Esophagus squamous epithelium (tissue), 5 donors: ENCODE measurements at regions not wholly inside any gene's neighbourhood (a gene's known extent, or its start where the extent isn't known, plus 50 kb on each side); places are given as distances from the start of the nearest gene placed in this dataset.

Experiments
- DNase-seq: peaks from one replicate; lab custom pipeline; 2025; lab: John Stamatoyannopoulos, UW
- H3K27ac ChIP-seq, 4 donors: fragments of 200-600 bp; sonication (generic); one replicate each; pipeline ENCODE4 v1.5.1; 2016 to 2019; ENCODE audit warnings: mild to moderate bottlenecking in 1 of 4
- H3K27me3 ChIP-seq, 4 donors: fragments of 200-600 bp; sonication (generic); 1 replicate in 3 of 4; 2 replicates in 1 of 4; pipeline versions ENCODE4 v1.5.1 to v1.6.0; 2017 to 2021; ENCODE audit warnings: antibody characterized with exemption in 1 of 4
- H3K36me3 ChIP-seq, 3 donors: fragments of 200-600 bp; sonication (generic); one replicate each; pipeline ENCODE4 v1.5.1; 2016 to 2019
- H3K4me1 ChIP-seq, 3 donors: fragments of 200-600 bp; sonication (generic); one replicate each; pipeline ENCODE4 v1.5.1; 2017 to 2019
- H3K4me3 ChIP-seq, 4 donors: fragments of 200-600 bp; sonication (generic); 1 replicate in 3 of 4; 2 replicates in 1 of 4; pipeline ENCODE4 v1.5.1; 2016 to 2019; ENCODE audit warnings: mild to moderate bottlenecking in 2 of 4, moderate library complexity in 1 of 4
- H3K9me3 ChIP-seq, 3 donors: fragments of 200-600 bp; sonication (generic); one replicate each; pipeline ENCODE4 v1.5.1; 2016 to 2019
- CTCF ChIP-seq, 6 experiments: fragments of 450-650 bp in 4 of 6; fragments of 200-600 bp in 2 of 6; sonication (generic) in 2 of 6; IDR thresholded peaks; one replicate each; pipeline ENCODE4 v1.5.1; 2016 to 2019; ENCODE audit warnings: antibody characterized with exemption in 6 of 6, mild to moderate bottlenecking in 4 of 6, moderate library complexity in 4 of 6
- POLR2A ChIP-seq, 4 donors: fragments of 450-650 bp; IDR thresholded peaks; one replicate each; pipeline ENCODE4 v1.6.1; 2017; ENCODE audit warnings: antibody characterized with exemption in 4 of 4, mild to moderate bottlenecking in 4 of 4, moderate library complexity in 3 of 4
- WGBS, 2 donors: methylation state at CpG; one replicate each; pipeline ENCODE4 v1.1.5; 2018; 5-methylcytosine and 5-hydroxymethylcytosine counted together
- intact Hi-C: fragments of 100-400 bp; cut with DNase I; formaldehyde crosslinking; loops from one replicate; pipeline ENCODE4 v1.15.0; 2022
- donor health status: DM: yes; HTN: yes; CAD: no.

- Histone ChIP-seq H3K27me3 (no peaks in the 10 kb centered on the region), H3K9me3 (no peaks in the 10 kb centered on the region), H3K36me3 (no peaks in the 10 kb centered on the region), H3K4me3 (no peak overlapping the region), H3K4me1 (no peaks in the 10 kb centered on the region), H3K27ac (no peak overlapping the region)
- DNase-seq: no peak
- TF ChIP-seq POLR2A (IDR thresholded peaks at IDR 0.05) (no peak), CTCF (IDR thresholded peaks at IDR 0.05) (no peak)
- intact Hi-C loops: no loop called here
- 50 to 79% methylated on average over 3 of the region's 3 CpGs for WGBS, 2 donors
These were observed 181.4 kb downstream of the GRB14 start for GRCh38 chr2:164439885-164440284.

- Histone ChIP-seq H3K4me3 (no peak overlapping the region), H3K27ac (no peak overlapping the region), H3K27me3 (no peaks in the 10 kb centered on the region), H3K9me3 (no peaks in the 10 kb centered on the region), H3K4me1 (no peaks in the 10 kb centered on the region), H3K36me3 (no peaks in the 10 kb centered on the region)
- no peak for DNase-seq
- intact Hi-C loops: no loop called here
- TF ChIP-seq CTCF (IDR thresholded peaks at IDR 0.05) (no peak), POLR2A (IDR thresholded peaks at IDR 0.05) (no peak)
These were observed 182.0 kb downstream of the GRB14 start for GRCh38 chr2:164439235-164439634.

GRCh38 chr2:164438490-164439205 lies 182.6 kb downstream of the GRB14 start:
- Histone ChIP-seq H3K27ac (no peak overlapping the region), H3K27me3 (no peaks in the 10 kb centered on the region), H3K36me3 (no peaks in the 10 kb centered on the region), H3K9me3 (no peaks in the 10 kb centered on the region), H3K4me3 (no peak overlapping the region), H3K4me1 (no peaks in the 10 kb centered on the region)
- no peak for TF ChIP-seq CTCF (IDR thresholded peaks at IDR 0.05)
- no peak for TF ChIP-seq POLR2A (IDR thresholded peaks at IDR 0.05)
- DNase-seq: no peak
- intact Hi-C loops: no loop called here

- intact Hi-C loops: no loop called here
- Histone ChIP-seq H3K4me1 (no peaks in the 10 kb centered on the region), H3K4me3 (no peak overlapping the region), H3K36me3 (no peaks in the 10 kb centered on the region), H3K9me3 (no peaks in the 10 kb centered on the region), H3K27ac (no peak overlapping the region), H3K27me3 (no peaks in the 10 kb centered on the region)
- no peak for DNase-seq
- WGBS, 2 donors: 65 to 66% methylated on average over 3 of the region's 3 CpGs
- TF ChIP-seq POLR2A (IDR thresholded peaks at IDR 0.05): no peak
- TF ChIP-seq CTCF (IDR thresholded peaks at IDR 0.05): no peak
These were observed 185.2 kb downstream of the GRB14 start for GRCh38 chr2:164436131-164436530.

- WGBS, 2 donors: 64 to 75% methylated on average over 3 of the region's 3 CpGs
- Histone ChIP-seq H3K4me1 (no peaks in the 10 kb centered on the region), H3K4me3 (no peak overlapping the region), H3K9me3 (no peaks in the 10 kb centered on the region), H3K27ac (no peak overlapping the region), H3K27me3 (no peaks in the 10 kb centered on the region), H3K36me3 (no peaks in the 10 kb centered on the region)
- no peak for DNase-seq
- intact Hi-C loops: no loop called here
- TF ChIP-seq CTCF (IDR thresholded peaks at IDR 0.05): peak in 3 of 6 experiments; percentile 15 to 51 (median 22)
- no peak for TF ChIP-seq POLR2A (IDR thresholded peaks at IDR 0.05)
These were observed 191.0 kb downstream of the GRB14 start for GRCh38 chr2:164430166-164430783.
